GM19463 (cell line): ENCODE measurements at regions not wholly inside any gene's neighbourhood (a gene's known extent, or its start where the extent isn't known, plus 50 kb on each side); places are given as distances from the start of the nearest gene placed in this dataset.
"Not testable (repeated sequence)": the region's sequence is repeated elsewhere in the genome, so short reads cannot be mapped to it uniquely, and the experiment has no call there.

Experiments used
- ATAC-seq: cut with Tn5 transposase; IDR thresholded peaks from one replicate; pipeline ENCODE4 v1.9.1; 2021; ENCODE audit warnings: mild to moderate bottlenecking, moderate library complexity; ENCODE audit not compliant: unreplicated experiment

GRCh38 chr3:78497021-78497420 is 1270.8 kb downstream of the ROBO1 start:
- no peak for ATAC-seq

DNA sequence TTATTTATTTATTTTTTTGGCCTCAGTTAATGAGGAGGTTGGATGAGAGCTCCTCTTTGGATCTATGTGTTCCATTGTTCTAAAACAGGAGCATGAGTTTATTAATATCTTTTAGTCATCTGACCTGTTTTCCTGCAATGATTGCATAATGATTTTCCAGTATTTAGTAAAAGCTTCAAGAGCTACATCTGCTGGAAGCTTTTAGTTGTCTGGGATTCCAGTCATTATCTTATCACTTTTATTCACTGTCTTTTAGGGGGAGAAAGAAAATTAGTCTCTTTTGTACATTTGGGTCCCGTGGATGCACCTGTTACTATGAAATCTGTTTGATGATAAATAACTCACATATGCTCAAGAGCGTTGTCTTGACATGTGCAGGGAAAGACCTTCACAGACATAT is 1270.0 kb downstream of the ROBO1 start:
- no peak for ATAC-seq

- no peak for ATAC-seq
Observed at GRCh38 chr3:78506061-78506460, 1261.7 kb downstream of the ROBO1 start.

DNA sequence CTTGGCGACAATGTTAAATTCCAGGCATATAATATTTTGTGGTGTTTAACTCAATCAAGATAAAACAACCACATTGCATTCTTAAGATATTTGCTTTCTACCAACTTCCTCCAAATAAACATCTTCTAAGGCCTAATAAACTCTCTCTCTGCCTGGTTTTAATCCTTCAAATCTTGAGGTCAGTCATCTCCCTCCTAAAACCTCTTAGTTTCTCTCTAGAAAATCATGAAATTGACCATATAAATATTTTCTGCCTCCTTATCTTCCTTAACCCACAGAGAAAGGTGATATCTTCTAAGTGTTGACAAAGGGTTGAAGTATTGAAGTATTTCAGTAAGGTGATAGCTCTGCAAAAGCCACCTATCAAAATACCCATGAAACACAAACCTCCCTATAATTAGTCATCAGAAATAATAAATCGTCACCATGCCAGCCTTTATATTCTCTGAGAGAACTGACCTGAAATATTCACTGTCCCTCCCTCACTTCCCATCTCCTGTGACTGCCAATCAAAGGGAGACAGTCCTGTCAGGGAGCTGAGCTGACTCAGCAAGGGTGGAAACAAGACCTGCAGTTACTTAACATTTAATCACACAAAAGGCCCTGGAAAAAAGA is 1261.1 kb downstream of the ROBO1 start:
- ATAC-seq = no peak

- no peak for ATAC-seq
Observed at GRCh38 chr3:78507196-78507984, 1260.4 kb downstream of the ROBO1 start.

DNA sequence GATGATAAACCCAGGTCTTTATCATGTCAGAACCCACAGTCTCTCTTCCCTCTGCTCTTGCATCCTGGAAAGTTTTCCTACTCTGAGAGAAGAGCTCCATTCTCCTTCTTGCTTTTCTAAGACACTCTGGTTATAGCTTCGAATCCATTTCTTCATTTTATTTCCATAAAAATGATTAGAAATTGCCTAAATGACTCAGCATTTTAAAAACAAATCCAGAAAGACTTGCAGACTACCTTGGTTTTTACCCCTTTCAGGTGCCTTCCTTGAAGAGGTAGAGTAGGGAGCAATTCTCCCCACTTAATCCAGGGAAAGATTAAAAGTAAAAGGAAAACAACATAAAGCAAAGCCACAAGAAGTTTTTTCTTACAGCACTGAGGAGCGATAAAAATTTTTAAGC is 1256.0 kb downstream of the ROBO1 start:
- ATAC-seq = no peak

- ATAC-seq = not testable (repeated sequence)
Observed at GRCh38 chr3:78512786-78513185, 1255.0 kb downstream of the ROBO1 start.

GRCh38 chr3:78516437-78516836 is 1251.4 kb downstream of the ROBO1 start:
- ATAC-seq = no peak

- ATAC-seq = no peak
Observed at GRCh38 chr3:78516937-78517336, 1250.9 kb downstream of the ROBO1 start.

DNA sequence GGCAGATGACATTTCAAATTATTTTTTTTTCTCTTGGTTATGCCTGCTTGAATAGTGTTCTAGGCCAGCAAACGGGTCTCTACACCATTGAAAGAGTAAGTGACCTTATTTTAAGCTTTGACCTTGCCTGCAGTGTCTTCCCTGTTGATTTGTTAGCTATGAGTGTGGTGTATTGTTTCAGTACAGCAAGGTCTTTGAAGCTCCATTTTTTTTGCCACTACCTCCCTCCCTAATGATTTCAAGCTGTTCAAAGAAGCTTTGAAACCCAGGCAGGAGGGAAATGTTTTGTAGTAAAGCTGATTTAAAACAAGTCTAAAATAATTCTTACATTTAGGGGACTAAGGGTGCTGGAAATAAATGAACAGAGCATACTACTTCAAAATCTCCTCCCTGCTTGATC is 1249.8 kb downstream of the ROBO1 start:
- ATAC-seq = no peak

DNA sequence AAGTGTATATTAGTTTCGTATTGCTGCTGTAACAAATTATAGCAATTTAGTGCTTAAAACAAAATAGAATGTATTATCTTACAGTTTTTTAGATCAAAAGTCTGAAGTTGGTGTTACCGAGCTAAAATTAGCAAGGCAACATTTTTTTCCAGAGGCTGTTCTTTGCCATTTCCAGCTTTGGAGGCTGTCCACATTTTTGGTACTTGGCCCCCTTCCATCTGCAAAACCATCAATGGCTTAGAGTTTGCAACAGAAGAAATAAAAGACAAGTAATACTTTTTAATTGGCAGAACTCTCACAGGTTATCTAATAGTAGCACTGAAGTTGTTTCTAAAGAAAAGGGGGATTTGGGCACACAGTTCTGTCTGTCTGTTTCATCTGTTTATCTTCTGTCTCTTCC is 1248.5 kb downstream of the ROBO1 start:
- no peak for ATAC-seq

DNA sequence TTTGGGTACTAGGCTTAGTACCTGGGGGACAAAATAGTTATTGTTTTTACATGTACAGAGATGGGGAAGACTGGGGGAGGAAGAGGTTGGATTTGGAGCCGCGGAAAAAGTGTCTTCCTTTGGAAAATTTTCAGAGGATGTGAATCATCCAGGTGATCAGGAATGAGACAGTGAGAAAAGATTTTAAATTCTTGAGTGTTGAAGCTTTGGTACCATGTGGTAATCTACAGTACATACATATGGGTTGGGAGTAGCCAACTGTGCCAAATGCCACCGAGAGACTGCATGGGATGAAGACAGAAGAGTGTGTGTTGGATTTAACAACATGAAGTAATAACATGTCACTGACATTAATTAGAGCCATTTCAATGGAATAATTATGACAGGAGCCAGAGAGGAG is 1238.2 kb downstream of the ROBO1 start:
- ATAC-seq = no peak

GRCh38 chr3:78540485-78540884 is 1227.3 kb downstream of the ROBO1 start:
- ATAC-seq = no peak

- ATAC-seq = no peak
Observed at GRCh38 chr3:78545827-78546226, 1222.0 kb downstream of the ROBO1 start.
